NCI-H2227 (cell line): ENCODE measurements at regions not wholly inside any gene's neighbourhood (a gene's known extent, or its start where the extent isn't known, plus 50 kb on each side); places are given as distances from the start of the nearest gene placed in this dataset.
"Not testable (repeated sequence)": the region's sequence is repeated elsewhere in the genome, so short reads cannot be mapped to it uniquely, and the experiment has no call there.

Experiments
- DNase-seq: peaks from one replicate; lab custom pipeline; 2025; ENCODE audit not compliant: unreplicated experiment; lab: John Stamatoyannopoulos, UW

DNA sequence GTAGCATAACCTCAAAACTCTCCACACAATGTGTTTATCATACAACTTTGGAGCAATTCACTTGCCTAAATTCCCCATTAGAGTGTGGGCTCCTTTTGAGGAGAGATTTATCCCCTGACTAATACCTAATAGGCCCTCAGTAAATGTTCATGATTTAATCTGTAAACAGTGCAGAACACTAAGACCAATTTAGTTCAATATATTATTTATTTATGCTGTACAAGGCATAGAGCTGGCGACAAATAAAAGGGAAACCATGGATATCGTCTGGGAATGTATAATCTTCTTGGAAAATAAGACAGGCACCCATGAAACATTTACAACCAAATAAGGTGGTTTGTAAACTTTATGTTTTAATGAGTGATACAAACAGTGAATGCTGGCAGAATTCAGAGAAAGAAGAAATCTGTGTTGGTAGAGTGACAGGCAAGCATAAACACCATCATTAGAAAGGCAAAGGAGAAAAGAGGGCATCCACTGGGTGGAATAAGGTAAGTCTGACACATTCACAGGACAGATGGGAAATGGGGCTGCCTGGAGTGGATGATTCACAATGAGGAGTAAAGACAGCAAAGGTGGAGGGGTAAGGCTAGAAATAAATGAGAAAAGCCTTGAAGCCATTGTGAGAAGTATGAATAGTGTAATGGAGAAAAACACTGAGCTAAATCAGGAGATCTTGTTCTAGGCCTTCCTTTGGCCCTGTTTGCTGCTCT, 106.1 kb upstream of the MIR17HG start:
- DNase-seq = no peak

DNA sequence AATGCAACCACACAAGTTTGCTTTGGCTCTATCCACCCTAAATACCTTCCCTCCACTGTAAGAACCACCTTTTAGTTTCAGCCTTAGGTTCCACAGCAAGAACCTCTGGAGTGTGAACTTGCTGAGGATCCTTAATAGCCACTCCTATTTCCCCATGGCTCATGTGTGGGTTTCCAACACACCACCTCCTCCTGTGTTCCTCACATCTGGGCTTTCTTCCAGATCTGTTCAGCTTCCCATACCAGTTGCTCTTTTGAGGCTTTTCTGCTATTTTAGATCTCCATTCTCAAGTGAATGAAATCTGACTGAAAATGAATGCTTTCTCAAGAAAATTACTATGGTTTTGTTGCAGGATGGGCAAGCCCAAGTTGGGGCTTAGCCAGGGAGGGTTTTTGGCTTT, 104.8 kb upstream of the MIR17HG start:
- no peak for DNase-seq

DNA sequence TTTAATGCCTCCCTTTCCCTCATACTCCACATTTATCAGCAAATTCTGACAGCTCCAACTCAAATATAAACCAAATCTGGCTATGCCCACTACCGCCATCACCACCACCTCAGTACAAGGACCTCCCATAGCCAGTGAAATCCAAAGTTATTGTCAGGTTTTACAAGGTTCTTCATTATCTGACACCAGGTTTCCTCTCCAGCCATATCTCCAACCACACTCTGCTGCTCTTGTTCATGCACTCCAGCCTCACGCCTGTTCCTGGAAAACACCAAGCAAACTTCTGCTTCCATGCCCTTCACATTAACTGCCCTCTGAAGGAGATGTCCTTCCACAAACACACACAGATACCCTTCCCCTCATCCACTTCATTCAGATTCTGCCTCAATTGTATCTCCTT, 102.2 kb upstream of the MIR17HG start:
- no peak for DNase-seq

DNA sequence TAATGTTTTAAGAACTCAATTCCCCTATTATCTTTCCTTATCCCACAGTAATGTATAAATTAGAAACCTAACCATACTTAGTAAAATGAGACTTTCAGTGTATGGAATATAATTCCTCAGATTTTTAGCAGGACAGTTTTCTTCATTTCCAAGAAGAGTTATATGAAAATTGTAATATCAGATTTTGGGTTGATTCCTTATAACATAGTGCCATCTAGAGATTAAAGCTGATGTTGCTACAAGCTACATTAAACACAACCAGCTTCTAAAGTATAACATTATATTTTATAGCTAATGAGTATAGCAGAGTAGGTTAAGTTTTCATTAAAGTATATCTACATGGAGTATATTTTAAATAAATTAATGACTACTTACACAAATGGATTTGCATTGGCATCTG, 99.7 kb upstream of the MIR17HG start:
- DNase-seq = peak; percentile 0

DNA sequence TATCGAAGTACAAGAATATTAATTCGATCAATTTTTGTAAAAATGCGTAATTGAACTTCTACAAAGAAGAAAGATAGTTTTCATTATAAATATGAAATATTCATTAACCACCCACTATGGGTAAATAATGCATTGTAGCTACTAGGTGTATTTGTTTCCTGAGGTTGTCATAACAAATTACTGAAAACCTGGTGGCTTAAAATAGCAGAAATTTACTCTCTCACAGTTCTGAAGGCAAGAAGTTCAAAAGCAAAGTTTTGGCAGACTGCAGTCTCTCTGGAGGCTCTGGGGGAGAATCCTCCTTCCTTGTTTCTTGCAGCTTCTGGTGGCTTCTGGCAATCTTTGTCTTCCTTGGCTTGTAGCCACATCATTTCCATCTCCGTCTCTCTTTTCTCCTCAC, 99.2 kb upstream of the MIR17HG start:
- no peak for DNase-seq

DNA sequence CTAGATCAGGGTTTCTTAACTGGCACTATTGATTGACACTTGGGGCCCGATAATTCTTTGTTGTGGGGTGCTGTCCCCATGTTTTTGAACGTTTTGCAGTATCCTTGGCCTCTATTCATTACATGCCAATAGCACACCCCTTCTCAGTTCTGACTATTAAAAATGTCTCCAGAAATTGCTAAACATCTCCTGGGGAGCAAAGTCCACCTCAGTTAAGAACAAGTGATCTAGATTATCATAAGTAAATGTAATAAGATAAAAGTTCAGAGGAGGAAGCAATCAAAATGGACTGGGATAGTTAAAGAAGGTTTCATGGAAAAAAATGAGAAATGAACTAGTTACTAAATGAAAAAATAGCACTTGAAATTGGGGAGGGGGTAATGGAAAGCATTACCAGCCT, 98.1 kb upstream of the MIR17HG start:
- no peak for DNase-seq

DNA sequence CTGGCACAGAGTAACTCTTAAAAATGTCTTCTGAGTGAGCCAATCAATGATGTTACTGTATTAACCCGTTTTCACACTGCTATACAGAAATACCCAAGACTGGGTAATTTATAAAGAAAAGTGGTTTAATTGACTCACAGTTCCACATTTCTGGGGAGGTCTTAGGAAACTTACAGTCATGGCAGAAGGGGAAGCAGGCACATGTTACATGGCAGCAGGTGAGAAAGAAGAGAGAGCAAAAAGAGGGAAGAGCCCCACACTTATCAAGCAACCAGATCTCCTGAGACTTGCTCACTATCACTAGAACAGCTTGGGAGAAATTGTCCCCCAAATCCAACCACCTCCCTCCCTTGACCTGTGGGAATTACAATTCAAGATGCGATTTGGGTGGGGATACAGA, 97.6 kb upstream of the MIR17HG start:
- DNase-seq = no peak

DNA sequence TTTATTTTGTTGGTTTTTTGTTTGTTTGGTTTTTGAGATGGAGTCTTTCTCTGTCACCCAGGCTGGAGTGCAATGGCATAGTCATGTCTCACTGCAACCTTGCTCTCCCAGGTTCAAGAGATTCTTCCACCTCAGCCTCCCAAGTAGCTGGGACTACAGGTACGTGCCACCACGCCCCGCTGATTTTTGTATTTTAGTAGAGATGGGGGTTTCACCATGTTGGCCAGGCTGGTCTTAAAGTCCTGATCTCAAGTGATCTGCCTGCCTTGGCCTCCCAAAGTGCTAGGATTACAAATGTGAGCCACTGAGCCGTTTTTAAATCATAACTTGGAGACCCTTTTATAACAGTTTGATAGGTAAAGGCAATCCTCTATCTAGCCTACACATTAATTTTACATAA, 95.9 kb upstream of the MIR17HG start:
- not testable (repeated sequence) for DNase-seq

DNA sequence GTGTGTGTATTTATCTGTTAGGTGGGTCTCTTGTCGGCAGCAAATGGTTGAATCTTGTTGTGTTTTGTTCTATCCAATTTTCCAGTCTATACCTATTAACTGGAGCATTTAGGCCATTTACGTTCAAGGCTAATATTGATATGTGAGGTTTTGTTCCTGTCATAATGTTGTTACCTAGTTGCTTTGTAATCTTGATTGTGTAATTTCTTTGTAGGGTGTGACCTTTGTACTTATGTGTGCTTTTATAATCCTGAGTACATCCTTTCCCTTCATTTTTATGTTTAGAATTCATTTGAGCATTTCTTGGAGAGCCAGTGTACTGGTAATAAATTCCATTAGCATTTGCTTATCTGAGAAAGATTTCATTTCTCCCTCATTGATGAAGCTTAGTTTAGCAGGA, 83.0 kb upstream of the MIR17HG start:
- no peak for DNase-seq

DNA sequence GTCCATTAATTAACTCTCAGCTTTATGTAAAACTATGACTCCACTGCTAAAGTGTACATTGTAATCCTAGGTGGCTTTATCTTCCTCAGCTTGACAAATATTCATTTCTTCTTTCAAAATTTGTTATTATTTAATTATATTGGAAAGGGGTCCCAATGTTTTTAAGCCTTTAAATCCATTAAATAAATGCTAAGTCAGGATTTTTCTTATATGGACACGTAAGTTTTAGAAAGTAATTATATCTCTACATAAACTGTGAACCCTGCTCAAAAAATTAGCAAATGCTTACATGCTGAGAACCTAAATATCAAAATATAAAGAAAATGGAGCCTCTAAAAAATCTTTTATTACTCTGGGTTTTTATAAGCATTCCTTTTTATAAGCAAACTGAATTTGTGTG, 78.2 kb upstream of the MIR17HG start:
- no peak for DNase-seq

DNA sequence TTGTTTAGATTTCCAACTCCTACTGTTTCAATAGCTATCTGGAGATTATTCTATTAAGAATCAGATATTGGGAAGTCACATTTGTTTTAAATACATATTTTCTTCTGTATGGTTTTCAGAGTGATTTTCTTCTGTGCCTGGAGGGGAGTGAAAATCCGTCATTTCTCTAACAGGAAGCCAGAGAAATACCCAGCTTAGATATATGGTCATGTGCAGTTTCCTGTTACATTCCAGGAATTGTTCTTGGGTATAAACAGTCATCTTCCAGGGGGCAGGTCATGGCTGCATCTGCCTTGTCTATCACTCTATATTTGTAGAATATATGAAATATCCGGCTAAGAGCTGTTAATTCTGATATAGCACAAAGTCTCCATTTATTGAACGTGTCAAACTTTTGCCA, 77.5 kb upstream of the MIR17HG start:
- no peak for DNase-seq

DNA sequence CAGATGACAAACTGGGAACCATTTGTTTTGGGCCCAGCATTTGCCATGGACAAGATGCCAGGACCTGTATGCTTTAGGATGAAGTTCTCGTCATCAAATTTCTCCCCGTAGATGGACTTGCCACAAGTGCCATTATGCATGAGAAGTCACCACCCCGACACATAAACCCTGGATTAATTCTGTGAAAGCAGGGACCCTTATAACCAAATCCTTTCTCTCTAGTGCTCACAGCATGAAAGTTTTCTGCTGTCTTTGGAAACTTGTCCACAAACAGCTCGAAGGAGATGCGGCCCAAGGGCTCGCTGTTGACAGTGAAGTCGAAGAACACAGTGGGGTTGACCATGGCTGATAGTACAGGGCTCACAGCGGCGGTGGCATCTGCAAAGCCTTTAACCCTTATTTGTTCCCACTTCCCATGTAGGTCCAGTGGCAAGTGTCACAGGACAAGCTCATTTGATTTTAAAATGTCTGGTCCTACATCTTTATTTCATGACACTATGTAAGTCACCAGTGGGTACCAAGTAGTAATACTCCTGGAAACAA, 75.2 kb upstream of the MIR17HG start:
- no peak for DNase-seq

DNA sequence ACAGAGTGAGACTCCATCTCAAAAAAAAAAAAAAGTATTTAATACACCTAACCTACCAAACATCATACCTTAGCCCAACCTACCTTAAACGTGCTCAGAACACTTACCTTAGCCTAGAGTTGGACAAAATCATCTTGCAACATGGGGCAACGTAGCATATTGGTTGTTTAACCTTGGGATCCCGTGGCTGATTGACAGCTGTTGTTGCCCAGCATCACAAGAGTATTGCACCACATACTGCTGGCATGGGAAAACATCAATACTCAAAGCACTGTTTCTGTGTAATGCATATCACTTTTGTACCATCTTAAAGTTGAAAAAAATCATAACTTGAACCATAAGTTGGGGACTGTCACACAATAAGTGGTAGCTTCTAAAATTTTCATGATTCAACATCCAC, 73.8 kb upstream of the MIR17HG start:
- no peak for DNase-seq

DNA sequence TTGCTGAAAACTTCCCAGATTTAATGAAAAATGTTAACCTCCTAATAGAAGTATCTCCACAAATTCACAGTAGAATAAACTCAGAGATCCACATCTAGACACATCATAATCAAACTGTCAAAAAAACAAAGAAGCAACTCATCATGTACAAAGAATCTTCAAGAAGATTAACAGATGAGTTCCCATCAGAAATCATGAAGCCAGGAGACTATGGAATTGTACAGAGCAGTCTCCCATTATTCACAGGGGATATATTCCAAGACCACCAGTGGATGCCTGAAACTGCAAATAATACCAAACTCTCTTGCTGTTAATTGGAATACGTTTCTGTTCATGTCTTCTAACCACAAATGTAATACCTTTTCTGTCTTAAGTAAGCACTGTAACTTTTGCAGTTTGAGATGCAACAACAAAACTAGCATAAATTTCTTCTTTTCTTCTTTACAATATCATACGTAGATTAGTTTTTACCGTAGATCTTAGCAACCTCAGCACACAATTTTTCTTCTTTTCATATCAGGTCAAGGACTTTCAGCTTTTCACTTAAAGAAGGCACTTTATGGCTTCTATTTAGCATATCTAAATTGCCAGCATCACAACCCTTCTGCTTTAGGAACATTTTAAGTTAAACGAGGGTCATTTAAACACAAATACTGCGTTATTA, 70.3 kb upstream of the MIR17HG start:
- no peak for DNase-seq

DNA sequence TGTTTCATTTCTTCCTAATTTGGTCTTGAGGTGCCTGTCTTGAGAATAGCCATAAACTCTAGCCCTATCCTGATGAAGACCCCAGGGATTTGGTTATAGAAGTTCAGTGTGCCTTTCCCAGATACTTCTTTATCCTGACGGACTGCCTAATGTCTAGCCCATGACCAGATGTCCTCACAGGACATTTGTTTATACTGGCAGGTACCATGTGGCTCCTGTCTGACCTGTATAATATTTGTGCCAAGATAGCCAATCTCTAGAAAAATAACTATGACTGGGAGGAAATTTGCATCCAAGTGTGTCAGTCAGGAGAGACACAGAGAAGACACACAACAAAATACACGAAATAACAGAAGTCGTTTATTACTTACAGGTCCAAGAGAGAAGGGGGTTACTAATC, 69.2 kb upstream of the MIR17HG start:
- no peak for DNase-seq

DNA sequence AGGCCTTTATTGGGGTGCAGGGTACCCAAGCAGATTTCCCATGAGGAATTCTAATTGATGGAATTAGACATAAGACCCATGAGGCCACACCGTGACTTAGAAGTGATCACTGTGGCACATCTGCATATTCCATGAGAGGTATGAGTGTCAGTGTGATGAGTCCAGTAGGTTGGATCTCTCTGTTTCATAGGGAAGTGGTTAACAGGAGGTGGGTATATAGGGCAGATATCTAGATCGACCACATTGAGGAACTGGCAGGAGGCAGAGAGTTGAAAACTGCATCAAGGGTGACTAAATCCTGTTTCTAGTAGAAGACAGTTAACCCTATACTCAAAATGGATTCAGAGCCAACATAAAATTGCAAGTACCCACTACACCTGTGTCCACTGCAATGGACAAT, 68.6 kb upstream of the MIR17HG start:
- DNase-seq = no peak

DNA sequence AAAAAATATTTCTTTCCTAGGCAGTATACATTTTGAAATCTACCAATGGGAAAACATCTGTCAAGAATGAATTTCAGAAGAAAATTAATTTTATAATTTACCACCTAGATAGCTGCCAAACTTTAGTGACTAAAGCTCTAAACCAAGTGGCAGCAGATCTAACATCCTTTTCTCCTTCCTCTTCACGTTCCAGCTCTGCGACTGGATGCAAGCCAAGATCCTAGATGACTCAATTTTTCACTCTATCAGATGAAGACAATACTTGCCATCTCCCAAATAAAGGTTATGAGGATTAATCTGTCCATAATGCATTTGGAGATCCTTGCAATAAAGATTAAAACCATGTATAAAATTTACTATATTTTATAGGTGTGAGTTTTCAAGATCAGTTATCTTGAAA, 66.7 kb upstream of the MIR17HG start:
- no peak for DNase-seq

DNA sequence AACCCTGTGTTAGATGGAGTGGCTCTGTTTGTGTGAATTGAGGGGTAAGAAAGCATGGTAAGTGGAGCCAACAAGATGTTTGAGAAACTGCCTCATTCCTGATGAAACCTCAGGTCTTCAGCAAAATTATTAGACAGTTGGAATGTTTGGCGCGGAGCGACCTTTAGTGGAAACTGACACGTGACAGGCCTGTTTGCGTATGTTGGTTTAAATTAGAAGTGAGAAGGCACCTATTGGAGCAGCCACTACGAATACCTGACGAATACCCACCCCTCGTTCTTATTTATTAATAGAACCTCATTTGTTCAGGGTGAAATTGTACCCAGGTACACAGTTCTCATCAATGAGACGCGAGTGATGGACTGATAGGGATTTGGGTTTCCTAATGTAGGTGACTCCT, 63.2 kb upstream of the MIR17HG start:
- no peak for DNase-seq

DNA sequence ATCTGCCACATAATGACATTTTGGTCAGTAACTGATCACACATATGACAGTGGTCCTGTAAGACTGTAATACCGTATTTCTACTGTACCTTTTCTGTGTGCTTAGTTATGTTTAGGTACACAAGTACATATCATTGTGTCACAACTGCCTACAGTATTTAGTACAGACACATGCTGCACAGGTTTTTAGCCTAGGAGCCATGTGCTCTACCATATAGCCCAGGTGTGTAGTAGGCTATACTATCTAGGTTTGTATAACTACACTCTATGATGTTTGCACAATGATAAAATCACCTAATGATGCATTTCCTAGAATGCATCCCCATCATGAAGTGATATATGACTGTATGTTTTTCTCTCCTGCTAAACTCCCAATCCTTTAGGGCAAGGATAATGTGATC, 61.2 kb upstream of the MIR17HG start:
- DNase-seq = no peak

DNA sequence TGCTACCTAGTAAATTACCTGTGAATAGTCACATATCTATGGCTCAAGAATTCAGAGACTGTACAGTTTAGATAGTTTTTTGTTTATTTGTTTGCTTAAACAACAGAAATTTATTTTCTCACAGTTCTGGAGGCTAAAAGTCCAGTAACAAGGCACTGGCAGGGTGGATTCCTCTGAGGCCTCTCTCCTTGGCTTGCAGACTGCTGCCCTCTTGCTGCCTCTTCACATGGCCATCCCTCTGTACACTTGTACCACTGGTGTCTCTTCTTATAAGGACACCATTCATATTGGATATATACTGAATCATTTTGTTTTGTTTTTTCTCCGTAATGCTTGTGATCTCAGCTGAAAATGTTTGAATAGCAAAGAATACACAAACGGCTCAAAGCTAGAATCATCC, 56.4 kb upstream of the MIR17HG start:
- DNase-seq = no peak

DNA sequence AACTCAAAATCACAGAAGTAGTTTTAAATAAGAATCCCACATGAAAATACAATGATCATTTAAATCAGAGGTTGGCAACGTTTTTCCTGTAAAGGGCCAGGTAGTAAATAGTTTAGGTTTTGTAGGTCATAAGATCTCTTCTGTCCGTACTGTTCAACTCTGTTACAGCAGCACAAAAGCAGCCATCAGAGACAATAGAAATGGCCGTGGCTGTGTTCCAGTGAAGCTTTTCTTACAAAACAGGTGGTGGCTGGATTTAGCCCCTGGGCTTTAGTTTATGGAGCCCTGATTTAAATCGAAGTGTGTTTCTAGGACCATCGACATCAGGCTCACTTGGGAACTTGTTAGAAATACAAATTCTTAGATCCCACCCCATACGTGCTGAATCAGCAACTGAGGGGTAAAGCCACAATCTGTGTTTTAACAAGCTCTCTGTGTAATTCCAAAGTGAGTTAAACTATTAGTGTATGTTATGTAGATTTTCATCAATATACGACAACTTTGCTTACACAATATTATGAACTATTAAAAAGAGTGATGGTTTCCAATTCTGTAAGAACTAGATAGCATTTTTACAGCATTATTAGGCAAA, 54.8 kb upstream of the MIR17HG start:
- no peak for DNase-seq

DNA sequence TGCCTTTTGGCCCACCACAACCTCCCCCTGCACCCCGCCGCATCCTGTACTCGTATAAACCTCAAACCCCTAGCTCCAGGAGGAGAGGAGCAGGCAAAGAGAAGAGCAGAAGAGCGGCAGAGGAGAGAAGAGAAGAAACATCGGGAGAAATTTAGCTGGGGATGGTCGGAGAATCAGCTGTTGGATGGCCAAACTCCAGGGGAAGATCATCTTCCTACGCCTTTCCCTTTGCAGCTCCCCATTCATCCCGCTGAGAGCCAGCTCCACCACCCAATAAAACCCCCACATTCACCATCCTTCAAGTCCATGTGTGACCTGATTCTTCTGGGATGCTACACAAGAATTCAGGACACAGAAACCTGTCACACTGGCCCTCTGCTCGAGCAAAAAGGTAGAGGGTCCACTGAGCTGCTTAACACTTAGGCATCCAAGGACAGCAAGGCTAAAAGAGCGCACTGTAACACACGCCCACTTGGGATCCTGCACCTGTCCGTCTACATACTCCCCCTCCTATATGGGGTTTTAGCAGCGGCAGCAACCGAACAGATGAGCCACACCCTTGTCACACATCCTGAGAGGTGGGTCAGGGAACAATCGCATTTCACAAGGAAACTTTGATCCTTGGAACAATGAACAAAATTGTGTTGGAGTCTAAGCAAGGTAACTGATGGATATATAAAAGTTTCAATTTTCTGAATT, 51.6 kb upstream of the MIR17HG start:
- no peak for DNase-seq
